IMR-90 (cell line): ENCODE measurements at regions not wholly inside any gene's neighbourhood (a gene's known extent, or its start where the extent isn't known, plus 50 kb on each side); places are given as distances from the start of the nearest gene placed in this dataset.

Experiments used
- SMC3 ChIP-seq: fragments of 150-350 bp; IDR thresholded peaks from 2 replicates; pipeline ENCODE4 v1.6.1; 2016; ENCODE audit warnings: low read depth, mild to moderate bottlenecking, antibody characterized with exemption, low read length, moderate library complexity
- TF ChIP-seq, protein P1 (sequence below): conservative IDR thresholded peaks from 2 replicates; pipeline ENCODE4 v1.5.1; 2012; ENCODE audit warnings: mild to moderate bottlenecking, low read depth, low read length, improper control_type of control experiment

GRCh38 chr21:35232545-35233176, 183.6 kb upstream of the RUNX1 start:
- TF ChIP-seq SMC3 = no peak
- TF ChIP-seq, protein P1, sequence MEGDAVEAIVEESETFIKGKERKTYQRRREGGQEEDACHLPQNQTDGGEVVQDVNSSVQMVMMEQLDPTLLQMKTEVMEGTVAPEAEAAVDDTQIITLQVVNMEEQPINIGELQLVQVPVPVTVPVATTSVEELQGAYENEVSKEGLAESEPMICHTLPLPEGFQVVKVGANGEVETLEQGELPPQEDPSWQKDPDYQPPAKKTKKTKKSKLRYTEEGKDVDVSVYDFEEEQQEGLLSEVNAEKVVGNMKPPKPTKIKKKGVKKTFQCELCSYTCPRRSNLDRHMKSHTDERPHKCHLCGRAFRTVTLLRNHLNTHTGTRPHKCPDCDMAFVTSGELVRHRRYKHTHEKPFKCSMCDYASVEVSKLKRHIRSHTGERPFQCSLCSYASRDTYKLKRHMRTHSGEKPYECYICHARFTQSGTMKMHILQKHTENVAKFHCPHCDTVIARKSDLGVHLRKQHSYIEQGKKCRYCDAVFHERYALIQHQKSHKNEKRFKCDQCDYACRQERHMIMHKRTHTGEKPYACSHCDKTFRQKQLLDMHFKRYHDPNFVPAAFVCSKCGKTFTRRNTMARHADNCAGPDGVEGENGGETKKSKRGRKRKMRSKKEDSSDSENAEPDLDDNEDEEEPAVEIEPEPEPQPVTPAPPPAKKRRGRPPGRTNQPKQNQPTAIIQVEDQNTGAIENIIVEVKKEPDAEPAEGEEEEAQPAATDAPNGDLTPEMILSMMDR = no peak
